ENCODE measurements at regions not wholly inside any gene's neighbourhood (a gene's known extent, or its start where the extent isn't known, plus 50 kb on each side); places are given as distances from the start of the nearest gene placed in this dataset.

- TF ChIP-seq IKZF4 (CRISPR knock-in tag; IDR thresholded peaks at IDR 0.05; ENCODE audit: borderline replicate concordance, low read depth, not compliant biosample characterization) (no peak), POGK (CRISPR knock-in tag; conservative IDR thresholded peaks at IDR 0.05) (no peak), CTCF (CRISPR knock-in tag; IDR thresholded peaks at IDR 0.05) (no peak), ZFP37 (CRISPR knock-in tag; IDR thresholded peaks at IDR 0.05; ENCODE audit: borderline replicate concordance) (no peak), ZNF562 (CRISPR knock-in tag; IDR thresholded peaks at IDR 0.05; ENCODE audit: borderline replicate concordance) (no peak), DPF2 (CRISPR knock-in tag; IDR thresholded peaks at IDR 0.05; ENCODE audit: borderline replicate concordance, low read depth) (no peak)
Observed at GRCh38 chr10:118472415-118473304, 122.8 kb downstream of the PRLHR start.
